GM12878 (cell line): ENCODE measurements at regions not wholly inside any gene's neighbourhood (a gene's known extent, or its start where the extent isn't known, plus 50 kb on each side); places are given as distances from the start of the nearest gene placed in this dataset.

ENCODE experiments used
- ATF7 ChIP-seq: fragments of 450-650 bp; IDR thresholded peaks from 2 replicates; pipeline ENCODE4 v1.6.1; 2016; ENCODE audit warnings: low read depth, mild to moderate bottlenecking
- BCL11A ChIP-seq: IDR thresholded peaks from 2 replicates; pipeline ENCODE4 v1.6.1; 2011; ENCODE audit warnings: low read depth, low read length
- CBX3 ChIP-seq: fragments of 200-600 bp; sonication (generic); IDR thresholded peaks from 2 replicates; pipeline ENCODE4 v1.6.1; 2016; ENCODE audit warnings: low read depth, borderline replicate concordance
- EED ChIP-seq: sonication (generic); IDR thresholded peaks from 2 replicates; pipeline ENCODE4 v1.6.1; 2016; ENCODE audit warnings: antibody characterized with exemption, low read depth
- NBN ChIP-seq: fragments of 450-650 bp; IDR thresholded peaks from 2 replicates; pipeline ENCODE4 v1.6.1; 2016
- NFYB ChIP-seq: IDR thresholded peaks from 2 replicates; pipeline ENCODE4 v1.6.1; 2011; ENCODE audit warnings: low read depth, mild to moderate bottlenecking, low read length, improper control_type of control experiment, moderate library complexity; ENCODE audit not compliant: insufficient read depth
- PKNOX1 ChIP-seq: fragments of 450-650 bp; IDR thresholded peaks from 2 replicates; pipeline ENCODE4 v1.6.1; 2016; ENCODE audit warnings: mild to moderate bottlenecking
- POLR2A ChIP-seq: IDR thresholded peaks from 2 replicates; pipeline ENCODE4 v1.6.1; 2011; ENCODE audit warnings: low read depth, mild to moderate bottlenecking, low read length
- SMC3 ChIP-seq: IDR thresholded peaks from 2 replicates; pipeline ENCODE4 v1.6.1; 2011; ENCODE audit warnings: low read length, improper control_type of control experiment, borderline replicate concordance
- TCF3 ChIP-seq: IDR thresholded peaks from 2 replicates; pipeline ENCODE4 v1.6.1; 2012; ENCODE audit warnings: low read depth, mild to moderate bottlenecking, low read length, borderline replicate concordance; ENCODE audit not compliant: insufficient read depth
- TF ChIP-seq, protein P1 (sequence below): fragments of 450-650 bp; IDR thresholded peaks from 2 replicates; pipeline ENCODE4 v1.6.1; 2017; ENCODE audit warnings: mild to moderate bottlenecking, moderate library complexity

DNA sequence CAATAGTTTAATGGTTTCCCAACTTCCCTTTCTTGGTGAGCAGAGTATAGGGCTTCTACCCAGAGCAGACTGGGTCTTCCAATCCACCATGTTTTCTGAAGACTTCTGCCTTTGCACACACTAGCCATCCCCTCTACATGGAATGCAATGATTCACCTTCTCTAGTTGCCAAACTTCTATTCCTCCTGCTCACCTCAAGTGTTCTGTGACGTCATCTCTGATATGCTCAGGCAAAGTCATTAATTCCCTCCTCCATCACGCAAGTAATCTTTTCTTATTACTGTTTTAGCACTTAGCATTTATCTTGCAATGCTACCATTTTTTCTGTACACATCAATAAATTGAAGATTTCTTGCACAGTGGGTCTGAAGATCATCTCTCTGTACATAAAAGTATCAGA lies 174.2 kb downstream of the RBM26 start (continued):
- TF ChIP-seq, protein P1, sequence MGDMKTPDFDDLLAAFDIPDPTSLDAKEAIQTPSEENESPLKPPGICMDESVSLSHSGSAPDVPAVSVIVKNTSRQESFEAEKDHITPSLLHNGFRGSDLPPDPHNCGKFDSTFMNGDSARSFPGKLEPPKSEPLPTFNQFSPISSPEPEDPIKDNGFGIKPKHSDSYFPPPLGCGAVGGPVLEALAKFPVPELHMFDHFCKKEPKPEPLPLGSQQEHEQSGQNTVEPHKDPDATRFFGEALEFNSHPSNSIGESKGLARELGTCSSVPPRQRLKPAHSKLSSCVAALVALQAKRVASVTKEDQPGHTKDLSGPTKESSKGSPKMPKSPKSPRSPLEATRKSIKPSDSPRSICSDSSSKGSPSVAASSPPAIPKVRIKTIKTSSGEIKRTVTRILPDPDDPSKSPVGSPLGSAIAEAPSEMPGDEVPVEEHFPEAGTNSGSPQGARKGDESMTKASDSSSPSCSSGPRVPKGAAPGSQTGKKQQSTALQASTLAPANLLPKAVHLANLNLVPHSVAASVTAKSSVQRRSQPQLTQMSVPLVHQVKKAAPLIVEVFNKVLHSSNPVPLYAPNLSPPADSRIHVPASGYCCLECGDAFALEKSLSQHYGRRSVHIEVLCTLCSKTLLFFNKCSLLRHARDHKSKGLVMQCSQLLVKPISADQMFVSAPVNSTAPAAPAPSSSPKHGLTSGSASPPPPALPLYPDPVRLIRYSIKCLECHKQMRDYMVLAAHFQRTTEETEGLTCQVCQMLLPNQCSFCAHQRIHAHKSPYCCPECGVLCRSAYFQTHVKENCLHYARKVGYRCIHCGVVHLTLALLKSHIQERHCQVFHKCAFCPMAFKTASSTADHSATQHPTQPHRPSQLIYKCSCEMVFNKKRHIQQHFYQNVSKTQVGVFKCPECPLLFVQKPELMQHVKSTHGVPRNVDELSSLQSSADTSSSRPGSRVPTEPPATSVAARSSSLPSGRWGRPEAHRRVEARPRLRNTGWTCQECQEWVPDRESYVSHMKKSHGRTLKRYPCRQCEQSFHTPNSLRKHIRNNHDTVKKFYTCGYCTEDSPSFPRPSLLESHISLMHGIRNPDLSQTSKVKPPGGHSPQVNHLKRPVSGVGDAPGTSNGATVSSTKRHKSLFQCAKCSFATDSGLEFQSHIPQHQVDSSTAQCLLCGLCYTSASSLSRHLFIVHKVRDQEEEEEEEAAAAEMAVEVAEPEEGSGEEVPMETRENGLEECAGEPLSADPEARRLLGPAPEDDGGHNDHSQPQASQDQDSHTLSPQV = no peak
- TF ChIP-seq SMC3 = no peak
- no peak for TF ChIP-seq NFYB
- TF ChIP-seq CBX3 = no peak
- no peak for TF ChIP-seq EED
- TF ChIP-seq BCL11A = no peak
- no peak for TF ChIP-seq PKNOX1
- TF ChIP-seq ATF7 = no peak
- no peak for TF ChIP-seq POLR2A
- TF ChIP-seq TCF3 = no peak
- no peak for TF ChIP-seq NBN
